ENCODE measurements at regions not wholly inside any gene's neighbourhood (a gene's known extent, or its start where the extent isn't known, plus 50 kb on each side); places are given as distances from the start of the nearest gene placed in this dataset.
A peak's percentile ranks its signal among the peaks of the same experiment; 100 is the strongest.

DNA sequence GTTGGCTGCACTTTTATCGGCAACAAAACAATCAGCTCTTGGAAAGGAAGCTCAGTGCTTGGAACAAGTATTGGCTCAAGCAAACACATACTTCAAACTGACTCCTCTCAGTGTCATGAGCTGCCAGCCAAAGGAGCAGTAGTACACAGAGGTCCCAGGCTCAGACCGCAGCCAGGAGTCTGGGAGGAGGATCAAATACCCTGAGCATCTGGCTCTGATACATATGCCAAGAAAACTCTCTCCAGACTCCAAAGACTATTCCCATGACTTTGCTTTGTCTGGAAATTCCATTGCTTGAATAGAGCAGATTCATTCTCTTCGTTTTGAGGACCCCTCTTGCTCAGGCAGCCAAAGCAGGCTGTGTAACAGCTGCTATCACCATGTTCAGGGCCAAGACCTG lies 501.6 kb upstream of the PSMD7 start:
- Histone ChIP-seq H3K27me3 (ENCODE audit: control insufficient read depth, insufficient read depth, low read length) (no peaks in the 10 kb centered on the region), H3K27ac (ENCODE audit: low read depth, low read length) (peak overlapping the region; percentile 1), H3K4me3 (ENCODE audit: low read length) (no peak overlapping the region), H3K9ac (ENCODE audit: low read length) (no peak overlapping the region), H3K4me1 (ENCODE audit: control insufficient read depth, insufficient read depth, low read length) (peaks cover 11% of the 10 kb centered on the region), H3K36me3 (ENCODE audit: control insufficient read depth, insufficient read depth, low read length) (no peaks in the 10 kb centered on the region)

GRCh38 chr16:73793871-73794437 lies 502.7 kb upstream of the PSMD7 start:
- no peak overlapping the region for H3K9ac ChIP-seq (ENCODE audit: low read length)
- no peak overlapping the region for H3K4me3 ChIP-seq (ENCODE audit: low read length)
- no peaks in the 10 kb centered on the region for H3K27me3 ChIP-seq (ENCODE audit: control insufficient read depth, insufficient read depth, low read length)
- H3K4me1 ChIP-seq (ENCODE audit: control insufficient read depth, insufficient read depth, low read length), result peaks cover 11% of the 10 kb centered on the region
- H3K36me3 ChIP-seq (ENCODE audit: control insufficient read depth, insufficient read depth, low read length), result no peaks in the 10 kb centered on the region
- H3K27ac ChIP-seq (ENCODE audit: low read depth, low read length), result no peak overlapping the region

- no peaks in the 10 kb centered on the region for H3K36me3 ChIP-seq (ENCODE audit: control insufficient read depth, insufficient read depth, low read length)
- no peaks in the 10 kb centered on the region for H3K27me3 ChIP-seq (ENCODE audit: control insufficient read depth, insufficient read depth, low read length)
- peaks cover 11% of the 10 kb centered on the region for H3K4me1 ChIP-seq (ENCODE audit: control insufficient read depth, insufficient read depth, low read length)
- H3K4me3 ChIP-seq (ENCODE audit: low read length), result no peak overlapping the region
- no peak overlapping the region for H3K9ac ChIP-seq (ENCODE audit: low read length)
- H3K27ac ChIP-seq (ENCODE audit: low read depth, low read length), result no peak overlapping the region
Measured at GRCh38 chr16:73793260-73793659, 503.4 kb upstream of the PSMD7 start.

DNA sequence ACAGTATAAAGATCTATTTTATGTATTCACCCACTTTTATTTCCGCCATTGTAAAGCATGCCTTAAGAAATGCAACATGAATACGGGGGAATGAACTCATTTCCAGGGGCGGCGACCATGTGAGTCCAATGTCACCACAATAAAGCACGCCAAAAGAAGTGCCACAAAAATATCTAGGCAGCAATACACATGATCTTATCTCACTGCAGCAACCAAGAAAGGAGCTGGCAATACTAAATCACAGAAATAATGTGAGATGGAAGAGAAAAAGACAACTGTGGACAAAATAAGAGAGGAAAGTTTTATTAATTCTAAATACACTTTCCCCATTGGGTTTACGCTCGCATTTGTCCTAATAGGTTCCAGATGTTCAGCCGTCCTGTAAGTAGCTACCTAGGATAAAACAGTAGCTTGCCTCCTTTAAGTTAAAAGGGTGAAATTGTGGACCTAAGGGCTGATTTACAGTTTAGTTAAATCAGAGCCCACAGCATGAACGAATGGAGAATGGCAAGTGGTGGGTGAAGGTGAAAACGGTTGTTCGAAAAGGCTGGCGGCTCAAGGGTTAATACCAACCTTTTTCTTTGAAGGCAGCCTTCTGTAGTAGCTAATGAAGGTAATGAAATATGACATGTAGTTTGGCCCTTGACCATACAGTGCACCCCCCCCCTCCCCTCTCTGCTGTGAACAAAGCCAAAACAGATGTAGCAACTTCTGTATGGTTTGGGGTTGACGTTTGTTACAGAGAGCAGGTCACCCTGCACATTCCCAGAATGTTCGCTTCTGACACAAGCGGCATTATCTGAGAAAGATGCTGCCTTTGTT lies 504.2 kb upstream of the PSMD7 start:
- H3K4me3 ChIP-seq (ENCODE audit: low read length), result no peak overlapping the region
- H3K27ac ChIP-seq (ENCODE audit: low read depth, low read length), result no peak overlapping the region
- H3K36me3 ChIP-seq (ENCODE audit: control insufficient read depth, insufficient read depth, low read length), result no peaks in the 10 kb centered on the region
- peaks cover 11% of the 10 kb centered on the region for H3K4me1 ChIP-seq (ENCODE audit: control insufficient read depth, insufficient read depth, low read length)
- H3K9ac ChIP-seq (ENCODE audit: low read length), result no peak overlapping the region
- H3K27me3 ChIP-seq (ENCODE audit: control insufficient read depth, insufficient read depth, low read length), result no peaks in the 10 kb centered on the region

GRCh38 chr16:73781297-73781696 lies 515.3 kb upstream of the PSMD7 start:
- no peaks in the 10 kb centered on the region for H3K27me3 ChIP-seq (ENCODE audit: control insufficient read depth, insufficient read depth, low read length)
- no peaks in the 10 kb centered on the region for H3K4me1 ChIP-seq (ENCODE audit: control insufficient read depth, insufficient read depth, low read length)
- no peak overlapping the region for H3K4me3 ChIP-seq (ENCODE audit: low read length)

GRCh38 chr16:73778887-73779286 lies 517.7 kb upstream of the PSMD7 start:
- no peaks in the 10 kb centered on the region for H3K4me1 ChIP-seq (ENCODE audit: control insufficient read depth, insufficient read depth, low read length)
- no peaks in the 10 kb centered on the region for H3K27me3 ChIP-seq (ENCODE audit: control insufficient read depth, insufficient read depth, low read length)
- no peak overlapping the region for H3K27ac ChIP-seq (ENCODE audit: low read depth, low read length)
- H3K4me3 ChIP-seq (ENCODE audit: low read length), result no peak overlapping the region
- no peak overlapping the region for H3K9ac ChIP-seq (ENCODE audit: low read length)
- no peaks in the 10 kb centered on the region for H3K36me3 ChIP-seq (ENCODE audit: control insufficient read depth, insufficient read depth, low read length)

More at GRCh38 chr16:73781297-73781696, 515.3 kb upstream of the PSMD7 start:
- Histone ChIP-seq H3K9ac (ENCODE audit: low read length) (no peak overlapping the region), H3K36me3 (ENCODE audit: control insufficient read depth, insufficient read depth, low read length) (no peaks in the 10 kb centered on the region), H3K27ac (ENCODE audit: low read depth, low read length) (no peak overlapping the region)

DNA sequence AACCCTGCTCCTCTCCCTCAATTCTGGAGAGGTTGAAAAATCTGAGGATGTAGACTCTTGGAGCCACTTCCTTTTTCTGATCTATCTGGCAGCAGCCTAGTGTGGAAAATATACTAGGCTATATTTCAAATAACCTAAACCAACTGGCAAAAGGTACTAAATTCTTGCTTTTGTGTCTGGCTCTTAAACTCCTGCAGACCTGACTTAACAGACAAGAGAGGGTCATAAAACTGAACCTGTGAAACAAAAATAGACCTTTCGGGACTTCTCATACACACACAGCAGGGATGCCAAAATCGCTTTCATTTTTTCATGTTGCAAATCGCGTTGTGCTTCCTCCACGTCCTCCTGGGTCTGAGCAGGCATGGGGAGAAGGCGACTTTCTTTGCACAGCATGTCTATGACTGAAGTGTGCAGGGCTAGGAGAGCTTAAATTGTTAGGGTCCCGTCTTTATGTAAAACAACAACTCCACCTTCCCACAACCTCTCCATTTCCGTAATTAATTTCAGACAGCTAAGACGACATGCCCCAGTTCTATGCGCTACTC lies 520.7 kb upstream of the PSMD7 start:
- Histone ChIP-seq H3K9ac (ENCODE audit: low read length) (no peak overlapping the region), H3K36me3 (ENCODE audit: control insufficient read depth, insufficient read depth, low read length) (no peaks in the 10 kb centered on the region), H3K4me1 (ENCODE audit: control insufficient read depth, insufficient read depth, low read length) (no peaks in the 10 kb centered on the region), H3K27me3 (ENCODE audit: control insufficient read depth, insufficient read depth, low read length) (no peaks in the 10 kb centered on the region), H3K4me3 (ENCODE audit: low read length) (peak overlapping the region; percentile 53), H3K27ac (ENCODE audit: low read depth, low read length) (no peak overlapping the region)

DNA sequence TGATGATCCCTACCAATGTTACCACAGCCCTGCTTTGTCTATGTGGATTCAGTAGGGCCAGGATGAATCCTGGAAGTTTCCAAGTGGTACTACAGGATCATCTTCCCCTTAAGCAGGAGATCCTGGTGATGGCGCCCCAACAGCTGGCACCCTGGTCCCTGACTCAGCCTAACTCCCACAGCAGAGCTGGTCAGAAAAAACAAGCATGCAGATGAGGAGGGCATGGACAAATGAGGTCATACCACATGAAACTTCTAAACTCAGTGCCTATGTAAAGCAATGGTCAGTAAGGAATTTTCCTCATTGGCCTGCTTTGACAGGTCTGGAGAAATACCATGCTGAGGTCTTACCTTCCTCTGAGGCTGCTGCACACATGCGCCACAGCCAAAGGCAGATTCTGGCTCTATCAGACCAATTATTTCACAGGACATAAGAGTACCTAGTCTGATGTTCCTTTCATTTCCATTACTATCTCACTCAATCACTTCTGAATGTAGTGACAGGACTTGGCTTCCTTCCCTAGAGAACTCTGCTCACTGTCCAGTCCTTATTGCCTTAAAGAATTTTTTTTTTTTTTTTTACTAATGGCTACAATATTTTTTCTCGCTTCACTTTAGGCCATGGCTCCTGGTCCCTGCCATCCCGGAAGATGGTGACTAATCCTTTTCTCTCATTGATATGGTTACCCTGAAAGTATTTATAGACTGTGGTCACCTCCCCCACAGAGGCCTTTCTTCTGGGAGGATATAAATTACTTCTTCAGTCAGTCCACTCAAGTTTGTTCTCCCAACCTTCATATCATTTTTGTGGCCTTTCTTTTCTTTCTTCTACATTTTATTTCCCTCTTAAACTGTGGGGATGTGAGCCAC lies 525.2 kb upstream of the PSMD7 start:
- Histone ChIP-seq H3K4me1 (ENCODE audit: control insufficient read depth, insufficient read depth, low read length) (peaks cover 3% of the 10 kb centered on the region), H3K9ac (ENCODE audit: low read length) (no peak overlapping the region)

GRCh38 chr16:73768786-73769203 lies 527.8 kb upstream of the PSMD7 start:
- H3K4me1 ChIP-seq (ENCODE audit: control insufficient read depth, insufficient read depth, low read length), result peaks cover 3% of the 10 kb centered on the region
- H3K27me3 ChIP-seq (ENCODE audit: control insufficient read depth, insufficient read depth, low read length), result no peaks in the 10 kb centered on the region
- no peak overlapping the region for H3K4me3 ChIP-seq (ENCODE audit: low read length)
- no peak overlapping the region for H3K9ac ChIP-seq (ENCODE audit: low read length)
- no peak overlapping the region for H3K27ac ChIP-seq (ENCODE audit: low read depth, low read length)
- H3K36me3 ChIP-seq (ENCODE audit: control insufficient read depth, insufficient read depth, low read length), result no peaks in the 10 kb centered on the region

More for the DNA sequence above, 525.2 kb upstream of the PSMD7 start:
- H3K27ac ChIP-seq (ENCODE audit: low read depth, low read length), result no peak overlapping the region
- no peaks in the 10 kb centered on the region for H3K36me3 ChIP-seq (ENCODE audit: control insufficient read depth, insufficient read depth, low read length)
- no peaks in the 10 kb centered on the region for H3K27me3 ChIP-seq (ENCODE audit: control insufficient read depth, insufficient read depth, low read length)
- H3K4me3 ChIP-seq (ENCODE audit: low read length), result no peak overlapping the region

- no peak overlapping the region for H3K9ac ChIP-seq (ENCODE audit: low read length)
- no peak overlapping the region for H3K27ac ChIP-seq (ENCODE audit: low read depth, low read length)
- H3K27me3 ChIP-seq (ENCODE audit: control insufficient read depth, insufficient read depth, low read length), result no peaks in the 10 kb centered on the region
- no peaks in the 10 kb centered on the region for H3K36me3 ChIP-seq (ENCODE audit: control insufficient read depth, insufficient read depth, low read length)
- H3K4me3 ChIP-seq (ENCODE audit: low read length), result no peak overlapping the region
- H3K4me1 ChIP-seq (ENCODE audit: control insufficient read depth, insufficient read depth, low read length), result peaks cover 2% of the 10 kb centered on the region
Measured at GRCh38 chr16:73764321-73764720, 532.3 kb upstream of the PSMD7 start.

- Histone ChIP-seq H3K36me3 (ENCODE audit: control insufficient read depth, insufficient read depth, low read length) (no peaks in the 10 kb centered on the region), H3K27ac (ENCODE audit: low read depth, low read length) (no peak overlapping the region), H3K4me1 (ENCODE audit: control insufficient read depth, insufficient read depth, low read length) (no peaks in the 10 kb centered on the region), H3K4me3 (ENCODE audit: low read length) (no peak overlapping the region), H3K9ac (ENCODE audit: low read length) (no peak overlapping the region), H3K27me3 (ENCODE audit: control insufficient read depth, insufficient read depth, low read length) (no peaks in the 10 kb centered on the region)
Measured at GRCh38 chr16:73756289-73757178, 540.1 kb upstream of the PSMD7 start.
